H1 (cell line): ENCODE measurements at regions not wholly inside any gene's neighbourhood (a gene's known extent, or its start where the extent isn't known, plus 50 kb on each side); places are given as distances from the start of the nearest gene placed in this dataset.

Source experiments
- CHD2 ChIP-seq: IDR thresholded peaks from 2 replicates; pipeline ENCODE4 v1.6.1; 2012; ENCODE audit warnings: low read length, improper control_type of control experiment
- EP300 ChIP-seq, 2 experiments: IDR thresholded peaks; 1 replicate in 1 of 2; 2 replicates in 1 of 2; pipeline ENCODE4 v1.6.1; 2011 to 2012; ENCODE audit warnings: low read depth in 2 of 2, low read length in 2 of 2, mild to moderate bottlenecking in 2 of 2, borderline replicate concordance in 1 of 2, inconsistent platforms in 1 of 2, moderate library complexity in 1 of 2
- JUND ChIP-seq: IDR thresholded peaks from 2 replicates; pipeline ENCODE4 v1.6.1; 2011; ENCODE audit warnings: mild to moderate bottlenecking, improper control_type of control experiment, low read length
- KDM1A ChIP-seq: fragments of 200-600, 300-600 bp; sonication (generic); IDR thresholded peaks from 2 replicates; pipeline ENCODE4 v1.7.1; 2016; ENCODE audit warnings: mild to moderate bottlenecking, low read length, borderline replicate concordance
- MAFK ChIP-seq: IDR thresholded peaks from 2 replicates; pipeline ENCODE4 v1.6.1; 2012; ENCODE audit warnings: low read depth, mild to moderate bottlenecking, improper control_type of control experiment, low read length
- RBBP5 ChIP-seq: IDR thresholded peaks from 2 replicates; pipeline ENCODE4 v1.7.1; 2012; ENCODE audit warnings: low read depth, mild to moderate bottlenecking, inconsistent platforms, low read length, moderate library complexity, borderline replicate concordance
- RFX5 ChIP-seq: IDR thresholded peaks from 2 replicates; pipeline ENCODE4 v1.6.1; 2011; ENCODE audit warnings: low read depth, low read length, improper control_type of control experiment, borderline replicate concordance

GRCh38 chr5:114201332-114201731 is 160.5 kb upstream of the KCNN2 start (continued):
- TF ChIP-seq CHD2 (no peak), RBBP5 (no peak), JUND (no peak), KDM1A (no peak), MAFK (no peak), EP300 (IDR thresholded peaks at IDR 0.05; ENCODE audit: borderline replicate concordance in 1 of 2, low read depth in 2 of 2, low read length in 2 of 2) (no peak), RFX5 (no peak)
- TF ChIP-seq, all 59 proteins: peak for 0
